DND-41 (cell line): ENCODE measurements at regions not wholly inside any gene's neighbourhood (a gene's known extent, or its start where the extent isn't known, plus 50 kb on each side); places are given as distances from the start of the nearest gene placed in this dataset.

Experiments used
- CTCF ChIP-seq: IDR thresholded peaks from 2 replicates; pipeline ENCODE4 v1.5.1; 2012; ENCODE audit warnings: borderline replicate concordance, low read length, moderate library complexity, mild to moderate bottlenecking; ENCODE audit not compliant: poor library complexity, severe bottlenecking; ENCODE audit errors: extremely low read depth
- EZH2 ChIP-seq: IDR thresholded peaks from 3 replicates; pipeline ENCODE4 v1.6.1; 2012; ENCODE audit warnings: borderline replicate concordance, low read depth, mild to moderate bottlenecking, moderate library complexity, low read length, inconsistent platforms; ENCODE audit not compliant: severe bottlenecking

GRCh38 chr17:72362376-72363088 lies 241.7 kb downstream of the SOX9 start:
- TF ChIP-seq CTCF = no peak
- TF ChIP-seq EZH2 = no peak
